Mammary epithelial cell (primary cell): ENCODE measurements at regions not wholly inside any gene's neighbourhood (a gene's known extent, or its start where the extent isn't known, plus 50 kb on each side); places are given as distances from the start of the nearest gene placed in this dataset.

Source experiments
- EZH2 ChIP-seq: IDR thresholded peaks from 2 replicates; pipeline ENCODE4 v1.6.1; 2012; ENCODE audit warnings: low read length, inconsistent platforms, borderline replicate concordance
- TF ChIP-seq, protein P1 (sequence below), 2 donors: IDR thresholded peaks in 1 of 2; conservative IDR thresholded peaks in 1 of 2; 2 replicates each; pipeline ENCODE4 v1.5.1; 2011 to 2012; ENCODE audit warnings: inconsistent platforms in 2 of 2, low read length in 2 of 2, mild to moderate bottlenecking in 2 of 2, control low read depth in 1 of 2, low read depth in 1 of 2; ENCODE audit not compliant: insufficient read depth in 1 of 2; ENCODE audit errors: extremely low read depth in 1 of 2

DNA sequence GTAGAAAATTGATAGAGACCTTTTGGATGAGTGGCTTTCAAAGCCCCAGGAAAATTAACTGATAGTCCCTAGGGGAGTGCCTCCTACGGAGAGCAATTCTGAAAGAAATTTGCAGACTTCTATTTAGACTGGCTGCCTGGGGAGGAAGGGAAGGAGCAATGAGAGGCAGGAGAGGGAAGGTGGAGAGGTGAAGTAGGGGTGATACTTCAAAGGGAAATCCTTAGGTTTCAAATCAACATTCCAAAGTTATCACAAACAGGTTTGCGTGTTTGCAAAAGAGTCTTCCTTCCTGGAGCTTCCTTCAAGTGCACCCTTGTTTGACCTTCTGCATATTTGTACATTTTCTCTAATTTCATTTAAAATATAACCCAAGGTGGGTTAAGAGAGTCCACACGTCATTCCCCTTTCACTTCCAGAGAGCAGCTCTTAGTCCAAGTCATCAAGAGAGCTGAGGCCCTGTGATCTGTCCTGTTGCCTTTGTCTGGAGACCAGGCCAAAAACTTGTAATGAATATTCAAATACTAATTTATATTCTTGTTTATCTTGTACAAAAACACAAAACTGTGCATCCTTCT lies 157.8 kb downstream of the CLCN4 start:
- TF ChIP-seq, protein P1, sequence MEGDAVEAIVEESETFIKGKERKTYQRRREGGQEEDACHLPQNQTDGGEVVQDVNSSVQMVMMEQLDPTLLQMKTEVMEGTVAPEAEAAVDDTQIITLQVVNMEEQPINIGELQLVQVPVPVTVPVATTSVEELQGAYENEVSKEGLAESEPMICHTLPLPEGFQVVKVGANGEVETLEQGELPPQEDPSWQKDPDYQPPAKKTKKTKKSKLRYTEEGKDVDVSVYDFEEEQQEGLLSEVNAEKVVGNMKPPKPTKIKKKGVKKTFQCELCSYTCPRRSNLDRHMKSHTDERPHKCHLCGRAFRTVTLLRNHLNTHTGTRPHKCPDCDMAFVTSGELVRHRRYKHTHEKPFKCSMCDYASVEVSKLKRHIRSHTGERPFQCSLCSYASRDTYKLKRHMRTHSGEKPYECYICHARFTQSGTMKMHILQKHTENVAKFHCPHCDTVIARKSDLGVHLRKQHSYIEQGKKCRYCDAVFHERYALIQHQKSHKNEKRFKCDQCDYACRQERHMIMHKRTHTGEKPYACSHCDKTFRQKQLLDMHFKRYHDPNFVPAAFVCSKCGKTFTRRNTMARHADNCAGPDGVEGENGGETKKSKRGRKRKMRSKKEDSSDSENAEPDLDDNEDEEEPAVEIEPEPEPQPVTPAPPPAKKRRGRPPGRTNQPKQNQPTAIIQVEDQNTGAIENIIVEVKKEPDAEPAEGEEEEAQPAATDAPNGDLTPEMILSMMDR (conservative IDR thresholded peaks at IDR 0.05 in 1 of 2, IDR thresholded peaks at IDR 0.05 in 1 of 2; ENCODE audit: extremely low read depth in 1 of 2, insufficient read depth in 1 of 2, low read depth in 1 of 2, low read length in 2 of 2): no peak
- TF ChIP-seq EZH2: no peak
